Breast epithelium (tissue), 4 donors: ENCODE measurements at regions not wholly inside any gene's neighbourhood (a gene's known extent, or its start where the extent isn't known, plus 50 kb on each side); places are given as distances from the start of the nearest gene placed in this dataset.

ENCODE experiments used
- DNase-seq, 2 donors: peaks; one replicate each; pipeline ENCODE4 v3.0.0-alpha.2; 2019; ENCODE audit warnings: low spot score in 2 of 2
- H3K27ac ChIP-seq, 2 donors: fragments of 200-600 bp; sonication (generic) in 1 of 2; one replicate each; pipeline ENCODE4 v1.5.1; 2016 to 2019; ENCODE audit warnings: mild to moderate bottlenecking in 1 of 2
- H3K27me3 ChIP-seq, 2 donors: fragments of 200-600 bp; sonication (generic) in 1 of 2; one replicate each; pipeline versions ENCODE4 v1.5.1 to v1.6.0; 2017 to 2019; ENCODE audit warnings: control low read depth in 1 of 2, mild to moderate bottlenecking in 1 of 2
- H3K36me3 ChIP-seq: fragments of 200-600 bp; one replicate; pipeline ENCODE4 v1.5.1; 2019
- H3K4me1 ChIP-seq, 2 donors: fragments of 200-600 bp; sonication (generic); one replicate each; pipeline ENCODE4 v1.5.1; 2016 to 2019; ENCODE audit warnings: control low read depth in 1 of 2
- H3K4me3 ChIP-seq, 3 donors: fragments of 200-600 bp; sonication (generic); 1 replicate in 2 of 3; 2 replicates in 1 of 3; pipeline ENCODE4 v1.5.1; 2016 to 2019; ENCODE audit warnings: mild to moderate bottlenecking in 3 of 3, moderate library complexity in 2 of 3
- H3K9me3 ChIP-seq, 2 donors: fragments of 200-600 bp; sonication (generic) in 1 of 2; one replicate each; pipeline ENCODE4 v1.5.1; 2016 to 2019; ENCODE audit warnings: control low read depth in 1 of 2
- POLR2A ChIP-seq: fragments of 450-650 bp; IDR thresholded peaks from one replicate; pipeline ENCODE4 v1.6.1; 2016; ENCODE audit warnings: antibody characterized with exemption, mild to moderate bottlenecking, moderate library complexity
- POLR2AphosphoS5 ChIP-seq, 3 donors: sonication (generic); formaldehyde crosslinking; IDR thresholded peaks; one replicate each; pipeline ENCODE4 v1.6.1; 2017; ENCODE audit warnings: antibody characterized with exemption in 3 of 3
- intact Hi-C: fragments of 100-400 bp; cut with DNase I; formaldehyde crosslinking; loops from one replicate; pipeline ENCODE4 v1.15.1; 2023; ENCODE audit warnings: low total_unique reads
- TF ChIP-seq, protein P1 (sequence below), 3 donors: fragments of 450-650 bp; IDR thresholded peaks; one replicate each; pipeline ENCODE4 v1.5.1; 2016 to 2017; ENCODE audit warnings: antibody characterized with exemption in 3 of 3, mild to moderate bottlenecking in 3 of 3, moderate library complexity in 3 of 3

DNA sequence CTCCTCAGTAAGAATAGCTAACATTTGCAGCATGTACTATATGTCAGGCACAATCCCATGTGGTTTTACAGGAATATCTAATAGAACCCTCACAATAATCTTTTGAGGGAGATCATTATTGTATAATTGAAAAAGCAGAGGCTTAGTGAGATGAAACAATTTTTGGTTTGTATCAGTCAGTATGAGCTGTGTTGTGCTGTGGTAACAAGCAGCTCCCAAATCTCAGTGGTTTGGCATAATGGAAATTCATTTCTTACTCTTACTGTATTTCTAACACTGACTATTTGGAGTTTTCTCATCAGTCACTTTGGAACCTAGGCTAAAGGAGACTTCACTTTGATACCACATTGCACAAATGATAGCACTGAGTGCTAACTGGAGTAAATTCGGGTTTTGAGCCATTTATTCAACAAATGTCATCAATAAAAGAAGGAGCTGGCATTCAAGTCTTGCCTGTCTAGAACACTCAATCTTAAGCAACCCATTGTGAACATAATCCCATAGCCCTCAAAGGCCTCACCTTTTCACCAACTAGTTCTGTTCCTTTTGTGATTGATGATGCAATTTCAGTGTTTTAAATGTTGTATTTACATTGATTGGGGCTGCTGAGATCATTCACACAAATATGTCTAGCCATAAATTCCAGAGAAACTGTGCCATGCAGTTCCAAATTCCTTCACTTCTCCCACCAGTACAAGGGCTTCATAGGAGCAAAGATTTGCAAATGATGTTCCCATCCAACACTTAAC lies 441.0 kb downstream of the XYLT1 start:
- Histone ChIP-seq H3K27me3 (no peaks in the 10 kb centered on the region), H3K36me3 (no peaks in the 10 kb centered on the region), H3K27ac (no peak overlapping the region), H3K9me3 (peaks cover 6% of the 10 kb centered on the region in 2 donors), H3K4me3 (no peak overlapping the region), H3K4me1 (no peaks in the 10 kb centered on the region)
- TF ChIP-seq, protein P1, sequence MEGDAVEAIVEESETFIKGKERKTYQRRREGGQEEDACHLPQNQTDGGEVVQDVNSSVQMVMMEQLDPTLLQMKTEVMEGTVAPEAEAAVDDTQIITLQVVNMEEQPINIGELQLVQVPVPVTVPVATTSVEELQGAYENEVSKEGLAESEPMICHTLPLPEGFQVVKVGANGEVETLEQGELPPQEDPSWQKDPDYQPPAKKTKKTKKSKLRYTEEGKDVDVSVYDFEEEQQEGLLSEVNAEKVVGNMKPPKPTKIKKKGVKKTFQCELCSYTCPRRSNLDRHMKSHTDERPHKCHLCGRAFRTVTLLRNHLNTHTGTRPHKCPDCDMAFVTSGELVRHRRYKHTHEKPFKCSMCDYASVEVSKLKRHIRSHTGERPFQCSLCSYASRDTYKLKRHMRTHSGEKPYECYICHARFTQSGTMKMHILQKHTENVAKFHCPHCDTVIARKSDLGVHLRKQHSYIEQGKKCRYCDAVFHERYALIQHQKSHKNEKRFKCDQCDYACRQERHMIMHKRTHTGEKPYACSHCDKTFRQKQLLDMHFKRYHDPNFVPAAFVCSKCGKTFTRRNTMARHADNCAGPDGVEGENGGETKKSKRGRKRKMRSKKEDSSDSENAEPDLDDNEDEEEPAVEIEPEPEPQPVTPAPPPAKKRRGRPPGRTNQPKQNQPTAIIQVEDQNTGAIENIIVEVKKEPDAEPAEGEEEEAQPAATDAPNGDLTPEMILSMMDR (IDR thresholded peaks at IDR 0.05), result no peak
- TF ChIP-seq POLR2AphosphoS5 (IDR thresholded peaks at IDR 0.05) (no peak), POLR2A (no peak)
- intact Hi-C loops, result no loop called here
- DNase-seq, result no peak

DNA sequence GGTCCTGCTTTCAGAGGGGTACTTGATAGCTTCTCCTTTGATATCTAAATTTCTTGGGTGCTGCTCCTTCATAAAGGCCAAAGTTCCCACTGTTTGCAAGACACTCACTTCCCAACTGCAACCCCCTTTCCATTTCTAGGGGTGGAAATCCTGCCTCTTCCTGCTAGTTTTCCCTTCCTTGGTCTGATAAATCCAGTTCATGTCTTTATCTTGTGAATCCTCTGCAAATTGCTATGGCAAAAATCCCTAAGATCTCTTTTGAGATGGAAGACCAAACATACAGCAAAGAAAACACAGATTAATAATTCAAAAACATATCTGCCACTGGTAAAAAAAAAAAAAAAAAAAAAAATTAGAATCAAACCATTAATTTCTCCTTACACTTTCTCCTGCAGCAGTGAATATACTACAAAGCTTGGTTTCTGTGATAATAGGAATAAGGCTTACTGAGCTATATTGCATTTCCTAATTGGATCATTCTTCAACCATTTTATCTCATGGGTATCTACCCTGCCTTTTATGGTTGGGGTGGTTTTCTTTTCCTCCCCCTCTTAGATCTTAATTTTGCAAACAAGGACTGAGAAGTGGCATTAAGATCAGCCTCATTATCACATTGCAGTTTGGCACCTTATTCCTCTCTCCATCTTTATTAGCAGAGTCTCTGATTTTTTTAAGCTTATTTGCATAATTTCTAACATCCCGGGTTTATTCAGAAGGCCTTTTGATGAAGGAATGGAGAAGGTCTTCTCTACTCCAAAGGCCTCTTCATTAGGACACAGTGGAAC lies 439.1 kb downstream of the XYLT1 start:
- H3K4me1 ChIP-seq, result no peaks in the 10 kb centered on the region
- no peak overlapping the region for H3K27ac ChIP-seq
- no peak for DNase-seq
- intact Hi-C loops, result no loop called here
- H3K36me3 ChIP-seq, result no peaks in the 10 kb centered on the region
- H3K9me3 ChIP-seq, result peaks cover 6 to 7% of the 10 kb centered on the region in 2 donors
- no peak for TF ChIP-seq POLR2A
- TF ChIP-seq, protein P1 (IDR thresholded peaks at IDR 0.05), result no peak
- no peak for TF ChIP-seq POLR2AphosphoS5 (IDR thresholded peaks at IDR 0.05)
- H3K4me3 ChIP-seq, result no peak overlapping the region
- no peaks in the 10 kb centered on the region for H3K27me3 ChIP-seq

GRCh38 chr16:17032332-17032731 lies 438.4 kb downstream of the XYLT1 start:
- Histone ChIP-seq H3K4me3 (no peak overlapping the region), H3K27ac (no peak overlapping the region), H3K27me3 (no peaks in the 10 kb centered on the region), H3K36me3 (no peaks in the 10 kb centered on the region), H3K9me3 (peaks cover 6 to 7% of the 10 kb centered on the region in 2 donors), H3K4me1 (no peaks in the 10 kb centered on the region)
- no peak for TF ChIP-seq POLR2A
- no peak for TF ChIP-seq POLR2AphosphoS5 (IDR thresholded peaks at IDR 0.05)
- TF ChIP-seq, protein P1 (IDR thresholded peaks at IDR 0.05), result no peak
- DNase-seq, result no peak
- intact Hi-C loops, result no loop called here

GRCh38 chr16:17034477-17035252 lies 436.1 kb downstream of the XYLT1 start:
- no peaks in the 10 kb centered on the region for H3K36me3 ChIP-seq
- peaks cover 3 to 7% of the 10 kb centered on the region in 2 donors for H3K9me3 ChIP-seq
- intact Hi-C loops, result no loop called here
- peaks cover 0 to 3% of the 10 kb centered on the region in 2 donors for H3K27me3 ChIP-seq
- no peak for TF ChIP-seq POLR2A
- TF ChIP-seq, protein P1 (IDR thresholded peaks at IDR 0.05), result no peak
- no peak for TF ChIP-seq POLR2AphosphoS5 (IDR thresholded peaks at IDR 0.05)
- no peaks in the 10 kb centered on the region for H3K4me1 ChIP-seq
- H3K4me3 ChIP-seq, result no peak overlapping the region
- no peak overlapping the region for H3K27ac ChIP-seq
- DNase-seq, result no peak
